GM12878 (cell line): ENCODE measurements at regions not wholly inside any gene's neighbourhood (a gene's known extent, or its start where the extent isn't known, plus 50 kb on each side); places are given as distances from the start of the nearest gene placed in this dataset.

Source experiments
- ATAC-seq: fragments of 200-7000 bp; cut with Tn5 transposase; 3 replicates; pipeline ENCODE4 v1.9.1; 2020; ENCODE audit warnings: mild to moderate bottlenecking, moderate library complexity
- BruUV-seq: library from RNA; stranded (reverse); fragments of 400-500 nt; replicated peaks from 2 replicates; lab custom pipeline; 2021; lab: Mats Ljungman, UMichigan
- CTCF ChIA-PET: fragments of 300-600 bp; sonication (Branson Sonifier 250); formaldehyde crosslinking; extraction: SDS; loops from one replicate; lab custom pipeline; 2021; ENCODE audit warnings: inconsistent platforms; lab: Yijun Ruan, JAX
- POLR2A ChIA-PET: fragments of 350-600 bp; formaldehyde crosslinking; extraction: SDS; loops from one replicate; lab custom pipeline; 2021; ENCODE audit warnings: inconsistent platforms; lab: Charles Lee
- RAD21 ChIA-PET: fragments of 300-600 bp; sonication (Branson Sonifier 250); formaldehyde crosslinking; loops from one replicate; lab custom pipeline; 2023; ENCODE audit warnings: antibody characterized with exemption; ENCODE audit not compliant: unreplicated experiment; lab: Charles Lee
- SMC1A ChIA-PET: fragments of 300-600 bp; sonication (Branson Sonifier 250); formaldehyde crosslinking; loops from one replicate; lab custom pipeline; 2023; ENCODE audit not compliant: unreplicated experiment, uncharacterized antibody; lab: Charles Lee
- DNase-seq: peaks from one replicate; pipeline ENCODE4 v3.0.0-alpha.2; 2011; ENCODE audit warnings: low read depth, low spot score
- FAIRE-seq: peaks from 3 replicates; lab custom pipeline; 2011; peaks lifted over from hg19 to GRCh38; lab: Jason Lieb, UNC
- H2AFZ ChIP-seq: 2 replicates; pipeline ENCODE4 v1.6.0; 2011; ENCODE audit warnings: low read depth, low read length, control low read depth; ENCODE audit not compliant: control insufficient read depth
- H3K27ac ChIP-seq: 2 replicates; pipeline ENCODE4 v1.5.1; 2011; ENCODE audit warnings: control low read depth; ENCODE audit not compliant: control insufficient read depth, insufficient read depth
- H3K27me3 ChIP-seq, 2 experiments: replicated peaks in 1 of 2; 2 replicates each; pipeline versions ENCODE4 v1.6.0 to v1.6.1; 2011; ENCODE audit warnings: low read length in 1 of 2; ENCODE audit not compliant: control insufficient read depth in 2 of 2, insufficient read depth in 2 of 2
- H3K36me3 ChIP-seq, 2 experiments: 2 replicates each; pipeline ENCODE4 v1.5.1; 2011; ENCODE audit warnings: low read length in 1 of 2; ENCODE audit not compliant: control insufficient read depth in 2 of 2, insufficient read depth in 2 of 2
- H3K4me1 ChIP-seq: 2 replicates; pipeline ENCODE4 v1.6.1; 2011; ENCODE audit warnings: mild to moderate bottlenecking, low read length, moderate library complexity, mixed read lengths; ENCODE audit not compliant: control insufficient read depth, insufficient read depth
- H3K4me2 ChIP-seq: 2 replicates; pipeline ENCODE4 v1.6.0; 2011; ENCODE audit warnings: control low read depth; ENCODE audit not compliant: control insufficient read depth, insufficient read depth
- H3K4me3 ChIP-seq: fragments of 200-600 bp; sonication (generic); 2 replicates; pipeline ENCODE4 v1.5.1; 2016
- H3K79me2 ChIP-seq: 2 replicates; pipeline ENCODE4 v1.6.0; 2011; ENCODE audit warnings: low read length; ENCODE audit not compliant: control insufficient read depth, insufficient read depth
- H3K9ac ChIP-seq: 2 replicates; pipeline ENCODE4 v1.8.0; 2011; ENCODE audit warnings: low read length, control low read depth, mixed read lengths; ENCODE audit not compliant: control insufficient read depth, insufficient read depth
- H3K9me3 ChIP-seq: replicated peaks from 3 replicates; pipeline ENCODE4 v1.5.1; 2011; ENCODE audit warnings: mild to moderate bottlenecking, low read length; ENCODE audit not compliant: control insufficient read depth, insufficient read depth
- H4K20me1 ChIP-seq: 2 replicates; pipeline ENCODE4 v1.6.0; 2011; ENCODE audit not compliant: control insufficient read depth, insufficient read depth
- BCL11A ChIP-seq: IDR thresholded peaks from 2 replicates; pipeline ENCODE4 v1.6.1; 2011; ENCODE audit warnings: low read depth, low read length
- DPF2 ChIP-seq: fragments of 450-650 bp; IDR thresholded peaks from 2 replicates; pipeline ENCODE4 v1.6.1; 2017; ENCODE audit warnings: mild to moderate bottlenecking
- EED ChIP-seq: sonication (generic); IDR thresholded peaks from 2 replicates; pipeline ENCODE4 v1.6.1; 2016; ENCODE audit warnings: antibody characterized with exemption, low read depth
- ESRRA ChIP-seq: IDR thresholded peaks from 2 replicates; pipeline ENCODE4 v1.6.1; 2012; ENCODE audit warnings: mild to moderate bottlenecking, low read length, improper control_type of control experiment
- EZH2 ChIP-seq: IDR thresholded peaks from 2 replicates; pipeline ENCODE4 v1.6.1; 2012; ENCODE audit warnings: low read depth, mild to moderate bottlenecking, control low read depth, inconsistent platforms, low read length, borderline replicate concordance; ENCODE audit not compliant: control insufficient read depth
- HDAC2 ChIP-seq: fragments of 200-600 bp; sonication (generic); IDR thresholded peaks from 2 replicates; pipeline ENCODE4 v1.6.1; 2017
- KAT2A ChIP-seq: conservative IDR thresholded peaks from 2 replicates; pipeline ENCODE4 v1.6.1; 2011; ENCODE audit warnings: low read depth, low read length; ENCODE audit not compliant: control insufficient read depth
- MTA2 ChIP-seq: fragments of 450-650 bp; IDR thresholded peaks from 2 replicates; pipeline ENCODE4 v1.6.1; 2016; ENCODE audit warnings: low read depth, mild to moderate bottlenecking, moderate library complexity
- NR2C1 ChIP-seq: fragments of 450-650 bp; IDR thresholded peaks from 2 replicates; pipeline ENCODE4 v1.6.1; 2017; ENCODE audit warnings: antibody characterized with exemption, mild to moderate bottlenecking, moderate library complexity
- RBBP5 ChIP-seq: fragments of 200-600 bp; sonication (generic); conservative IDR thresholded peaks from 2 replicates; pipeline ENCODE4 v1.6.1; 2016
- SMAD5 ChIP-seq: IDR thresholded peaks from 2 replicates; pipeline ENCODE4 v1.6.1; 2016; ENCODE audit warnings: antibody characterized with exemption, low read depth
- TAF1 ChIP-seq: IDR thresholded peaks from 2 replicates; pipeline ENCODE4 v1.6.1; 2011; ENCODE audit warnings: mild to moderate bottlenecking, low read depth, low read length, borderline replicate concordance
- ZBED1 ChIP-seq: IDR thresholded peaks from 2 replicates; pipeline ENCODE4 v1.6.1; 2016; ENCODE audit warnings: borderline replicate concordance
- ZNF217 ChIP-seq: fragments of 450-650 bp; IDR thresholded peaks from 2 replicates; pipeline ENCODE4 v1.6.1; 2017; ENCODE audit warnings: antibody characterized with exemption, mild to moderate bottlenecking
- ZNF384 ChIP-seq: IDR thresholded peaks from 2 replicates; pipeline ENCODE4 v1.6.1; 2012; ENCODE audit warnings: low read depth, mild to moderate bottlenecking, low read length, improper control_type of control experiment, borderline replicate concordance
- ZZZ3 ChIP-seq: IDR thresholded peaks from 2 replicates; pipeline ENCODE4 v1.6.1; 2011; ENCODE audit warnings: low read depth; ENCODE audit not compliant: control insufficient read depth, insufficient read length
- WGBS: methylation state at CpG from one replicate; pipeline ENCODE4 v1.1.6; 2016; ENCODE audit warnings: low lambda C conversion rate; ENCODE audit not compliant: insufficient replicate concordance, insufficient coverage; ENCODE audit errors: missing lambda C conversion rate; 5-methylcytosine and 5-hydroxymethylcytosine counted together
- in situ Hi-C: fragments of 300-500 bp; cut with MboI; formaldehyde crosslinking; loops from 9 replicates; pipeline ENCODE4 v1.14.3; 2018; ENCODE audit warnings: mixed read lengths
- intact Hi-C: fragments of 100-400 bp; cut with micrococcal nuclease; formaldehyde crosslinking; loops from one replicate; pipeline ENCODE4 v1.14.2; 2022; ENCODE audit not compliant: unreplicated experiment
- TF ChIP-seq, protein P1 (sequence below): IDR thresholded peaks from 2 replicates; pipeline ENCODE4 v1.6.1; 2012; ENCODE audit warnings: low read depth, low read length, improper control_type of control experiment
- TF ChIP-seq, protein P2 (sequence below): IDR thresholded peaks from 2 replicates; pipeline ENCODE4 v1.6.1; 2012; ENCODE audit warnings: low read depth, low read length, improper control_type of control experiment
- TF ChIP-seq, protein P3 (sequence below): IDR thresholded peaks from 2 replicates; pipeline ENCODE4 v1.6.1; 2012; ENCODE audit warnings: improper control_type of control experiment, low read depth, low read length; ENCODE audit not compliant: insufficient replicate concordance
- TF ChIP-seq, protein P4 (sequence below): IDR thresholded peaks from 2 replicates; pipeline ENCODE4 v1.6.1; 2011; ENCODE audit warnings: borderline replicate concordance, low read depth, mild to moderate bottlenecking, moderate library complexity, low read length; ENCODE audit not compliant: insufficient read depth, poor library complexity, severe bottlenecking

DNA sequence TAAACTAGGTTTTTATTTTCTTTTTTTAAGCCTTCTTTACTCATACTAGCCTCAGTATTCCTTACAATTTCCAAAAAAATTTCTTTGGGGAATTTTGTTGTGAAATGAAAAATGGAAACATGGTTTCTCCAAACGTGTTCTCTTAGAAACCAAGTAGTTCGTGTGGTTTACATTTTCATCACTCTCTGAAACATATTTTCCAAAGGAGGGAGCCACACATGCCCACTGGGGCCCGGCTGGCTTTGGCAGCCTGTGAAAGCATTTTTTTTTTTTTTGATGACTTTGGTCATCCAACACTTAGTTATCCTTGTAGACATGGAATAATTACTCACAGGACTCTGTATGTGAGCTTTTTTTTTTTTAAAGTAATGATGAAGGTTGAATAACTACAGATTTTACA, 169.6 kb downstream of the C7orf25 start:
- H3K36me3 ChIP-seq: no peaks in the 10 kb centered on the region
- ChIA-PET POLR2A (interaction anchor here (1.2 kb wide), 1 partner anchor 49 kb away, joined by 4 read pairs; no protein-coding TSS in a partner anchor), SMC1A (interaction anchor here (1.4 kb wide), 1 partner anchor 15 kb away, joined by 3 read pairs; no protein-coding TSS in a partner anchor), RAD21 (no interaction called here), CTCF (no interaction called here)
- H3K79me2 ChIP-seq: no peaks in the 10 kb centered on the region
- H3K27me3 ChIP-seq: no peaks in the 10 kb centered on the region
- FAIRE-seq (no peak), DNase-seq (no peak), ATAC-seq (no peak)
- TF ChIP-seq HDAC2 (no peak), ZNF384 (no peak), RBBP5 (no peak), EED (no peak), ESRRA (no peak), ZBED1 (no peak), ZZZ3 (no peak), EZH2 (no peak), KAT2A (no peak), DPF2 (no peak), TAF1 (no peak), SMAD5 (no peak), ZNF217 (no peak), BCL11A (no peak), MTA2 (no peak), NR2C1 (no peak)
- TF ChIP-seq, protein P1, sequence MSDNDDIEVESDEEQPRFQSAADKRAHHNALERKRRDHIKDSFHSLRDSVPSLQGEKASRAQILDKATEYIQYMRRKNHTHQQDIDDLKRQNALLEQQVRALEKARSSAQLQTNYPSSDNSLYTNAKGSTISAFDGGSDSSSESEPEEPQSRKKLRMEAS: no peak
- TF ChIP-seq, protein P2, sequence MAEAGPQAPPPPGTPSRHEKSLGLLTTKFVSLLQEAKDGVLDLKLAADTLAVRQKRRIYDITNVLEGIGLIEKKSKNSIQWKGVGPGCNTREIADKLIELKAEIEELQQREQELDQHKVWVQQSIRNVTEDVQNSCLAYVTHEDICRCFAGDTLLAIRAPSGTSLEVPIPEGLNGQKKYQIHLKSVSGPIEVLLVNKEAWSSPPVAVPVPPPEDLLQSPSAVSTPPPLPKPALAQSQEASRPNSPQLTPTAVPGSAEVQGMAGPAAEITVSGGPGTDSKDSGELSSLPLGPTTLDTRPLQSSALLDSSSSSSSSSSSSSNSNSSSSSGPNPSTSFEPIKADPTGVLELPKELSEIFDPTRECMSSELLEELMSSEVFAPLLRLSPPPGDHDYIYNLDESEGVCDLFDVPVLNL: no peak
- TF ChIP-seq, protein P3, sequence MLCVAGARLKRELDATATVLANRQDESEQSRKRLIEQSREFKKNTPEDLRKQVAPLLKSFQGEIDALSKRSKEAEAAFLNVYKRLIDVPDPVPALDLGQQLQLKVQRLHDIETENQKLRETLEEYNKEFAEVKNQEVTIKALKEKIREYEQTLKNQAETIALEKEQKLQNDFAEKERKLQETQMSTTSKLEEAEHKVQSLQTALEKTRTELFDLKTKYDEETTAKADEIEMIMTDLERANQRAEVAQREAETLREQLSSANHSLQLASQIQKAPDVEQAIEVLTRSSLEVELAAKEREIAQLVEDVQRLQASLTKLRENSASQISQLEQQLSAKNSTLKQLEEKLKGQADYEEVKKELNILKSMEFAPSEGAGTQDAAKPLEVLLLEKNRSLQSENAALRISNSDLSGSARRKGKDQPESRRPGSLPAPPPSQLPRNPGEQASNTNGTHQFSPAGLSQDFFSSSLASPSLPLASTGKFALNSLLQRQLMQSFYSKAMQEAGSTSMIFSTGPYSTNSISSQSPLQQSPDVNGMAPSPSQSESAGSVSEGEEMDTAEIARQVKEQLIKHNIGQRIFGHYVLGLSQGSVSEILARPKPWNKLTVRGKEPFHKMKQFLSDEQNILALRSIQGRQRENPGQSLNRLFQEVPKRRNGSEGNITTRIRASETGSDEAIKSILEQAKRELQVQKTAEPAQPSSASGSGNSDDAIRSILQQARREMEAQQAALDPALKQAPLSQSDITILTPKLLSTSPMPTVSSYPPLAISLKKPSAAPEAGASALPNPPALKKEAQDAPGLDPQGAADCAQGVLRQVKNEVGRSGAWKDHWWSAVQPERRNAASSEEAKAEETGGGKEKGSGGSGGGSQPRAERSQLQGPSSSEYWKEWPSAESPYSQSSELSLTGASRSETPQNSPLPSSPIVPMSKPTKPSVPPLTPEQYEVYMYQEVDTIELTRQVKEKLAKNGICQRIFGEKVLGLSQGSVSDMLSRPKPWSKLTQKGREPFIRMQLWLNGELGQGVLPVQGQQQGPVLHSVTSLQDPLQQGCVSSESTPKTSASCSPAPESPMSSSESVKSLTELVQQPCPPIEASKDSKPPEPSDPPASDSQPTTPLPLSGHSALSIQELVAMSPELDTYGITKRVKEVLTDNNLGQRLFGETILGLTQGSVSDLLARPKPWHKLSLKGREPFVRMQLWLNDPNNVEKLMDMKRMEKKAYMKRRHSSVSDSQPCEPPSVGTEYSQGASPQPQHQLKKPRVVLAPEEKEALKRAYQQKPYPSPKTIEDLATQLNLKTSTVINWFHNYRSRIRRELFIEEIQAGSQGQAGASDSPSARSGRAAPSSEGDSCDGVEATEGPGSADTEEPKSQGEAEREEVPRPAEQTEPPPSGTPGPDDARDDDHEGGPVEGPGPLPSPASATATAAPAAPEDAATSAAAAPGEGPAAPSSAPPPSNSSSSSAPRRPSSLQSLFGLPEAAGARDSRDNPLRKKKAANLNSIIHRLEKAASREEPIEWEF: no peak
- TF ChIP-seq, protein P4, sequence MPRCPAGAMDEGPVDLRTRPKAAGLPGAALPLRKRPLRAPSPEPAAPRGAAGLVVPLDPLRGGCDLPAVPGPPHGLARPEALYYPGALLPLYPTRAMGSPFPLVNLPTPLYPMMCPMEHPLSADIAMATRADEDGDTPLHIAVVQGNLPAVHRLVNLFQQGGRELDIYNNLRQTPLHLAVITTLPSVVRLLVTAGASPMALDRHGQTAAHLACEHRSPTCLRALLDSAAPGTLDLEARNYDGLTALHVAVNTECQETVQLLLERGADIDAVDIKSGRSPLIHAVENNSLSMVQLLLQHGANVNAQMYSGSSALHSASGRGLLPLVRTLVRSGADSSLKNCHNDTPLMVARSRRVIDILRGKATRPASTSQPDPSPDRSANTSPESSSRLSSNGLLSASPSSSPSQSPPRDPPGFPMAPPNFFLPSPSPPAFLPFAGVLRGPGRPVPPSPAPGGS: no peak
- no peak overlapping the region for H3K27ac ChIP-seq
- H4K20me1 ChIP-seq: no peaks in the 10 kb centered on the region
- H3K4me3 ChIP-seq: no peak overlapping the region
- no peaks in the 10 kb centered on the region for H3K9me3 ChIP-seq
- no peak overlapping the region for H2AFZ ChIP-seq
- H3K4me1 ChIP-seq: no peaks in the 10 kb centered on the region
- H3K9ac ChIP-seq: no peak overlapping the region
- no peak overlapping the region for H3K4me2 ChIP-seq
- no TSS peak for BruUV-seq
- in situ Hi-C loops: no loop called here
- WGBS: 0% methylated on average over 3 of the region's 3 CpGs
- intact Hi-C loops: no loop called here
